Neuronal stem cell (in vitro differentiated cells): ENCODE measurements at regions not wholly inside any gene's neighbourhood (a gene's known extent, or its start where the extent isn't known, plus 50 kb on each side); places are given as distances from the start of the nearest gene placed in this dataset.
A peak's percentile ranks its signal among the peaks of the same experiment; 100 is the strongest.

Experiments
- DNase-seq: peaks from one replicate; pipeline ENCODE4 v3.0.0-alpha.2; 2013; ENCODE audit warnings: low spot score
- H2AFZ ChIP-seq: one replicate; pipeline ENCODE4 v1.6.1; 2013; ENCODE audit warnings: mild to moderate bottlenecking, low read length, inconsistent platforms
- H2AK5ac ChIP-seq: 2 replicates; pipeline ENCODE4 v1.6.1; 2013; ENCODE audit warnings: low read depth, mild to moderate bottlenecking, inconsistent platforms, low read length, moderate library complexity, mixed read lengths
- H2BK120ac ChIP-seq: 2 replicates; pipeline ENCODE4 v1.6.1; 2013; ENCODE audit warnings: low read depth, mild to moderate bottlenecking, inconsistent platforms, low read length, moderate library complexity, mixed read lengths
- H2BK12ac ChIP-seq: one replicate; pipeline ENCODE4 v1.6.1; 2013; ENCODE audit warnings: low read length, inconsistent platforms
- H2BK15ac ChIP-seq: 2 replicates; pipeline ENCODE4 v1.6.1; 2013; ENCODE audit warnings: mild to moderate bottlenecking, low read length, inconsistent platforms, mixed read lengths
- H2BK5ac ChIP-seq: one replicate; pipeline ENCODE4 v1.6.1; 2013; ENCODE audit warnings: inconsistent platforms, mild to moderate bottlenecking, low read length, moderate library complexity
- H3K14ac ChIP-seq: one replicate; pipeline ENCODE4 v1.6.1; 2013; ENCODE audit warnings: low read length, inconsistent platforms
- H3K18ac ChIP-seq: 2 replicates; pipeline ENCODE4 v1.6.1; 2013; ENCODE audit warnings: low read length, inconsistent platforms
- H3K23ac ChIP-seq: 2 replicates; pipeline ENCODE4 v1.6.1; 2013; ENCODE audit warnings: low read depth, mild to moderate bottlenecking, mixed read lengths, low read length, inconsistent platforms; ENCODE audit not compliant: poor library complexity
- H3K27ac ChIP-seq: replicated peaks from 3 replicates; pipeline ENCODE4 v1.5.1; 2013; ENCODE audit warnings: low read length, inconsistent platforms
- H3K27me3 ChIP-seq, 3 experiments: 2 replicates each; pipeline ENCODE4 v1.6.1; 2013; ENCODE audit warnings: low read length in 3 of 3, mild to moderate bottlenecking in 2 of 3, inconsistent platforms in 1 of 3, low read depth in 1 of 3, mixed read lengths in 1 of 3, moderate library complexity in 1 of 3; ENCODE audit not compliant: control insufficient read depth in 3 of 3, insufficient read depth in 3 of 3
- H3K36me3 ChIP-seq, 2 donors: replicated peaks in 1 of 2; 2 replicates each; pipeline ENCODE4 v1.6.1; 2013; ENCODE audit warnings: low read length in 2 of 2; ENCODE audit not compliant: control insufficient read depth in 2 of 2, insufficient read depth in 2 of 2
- H3K4ac ChIP-seq: 2 replicates; pipeline ENCODE4 v1.6.1; 2013; ENCODE audit warnings: inconsistent platforms, mild to moderate bottlenecking, low read length, moderate library complexity
- H3K4me1 ChIP-seq, 2 donors: 1 replicate in 1 of 2; 2 replicates in 1 of 2; pipeline ENCODE4 v1.6.1; 2013; ENCODE audit warnings: low read length in 2 of 2, low read depth in 1 of 2; ENCODE audit not compliant: control insufficient read depth in 2 of 2, insufficient read depth in 1 of 2
- H3K4me2 ChIP-seq: one replicate; pipeline ENCODE4 v1.6.1; 2013; ENCODE audit warnings: mild to moderate bottlenecking, low read length, inconsistent platforms; ENCODE audit not compliant: insufficient read depth, poor library complexity, severe bottlenecking
- H3K4me3 ChIP-seq, 2 donors: 2 replicates each; pipeline ENCODE4 v1.5.1; 2013; ENCODE audit warnings: low read length in 2 of 2, mild to moderate bottlenecking in 2 of 2, inconsistent platforms in 1 of 2, moderate library complexity in 1 of 2
- H3K79me1 ChIP-seq: one replicate; pipeline ENCODE4 v1.6.1; 2013; ENCODE audit warnings: low read depth, mild to moderate bottlenecking, inconsistent platforms, low read length, moderate library complexity
- H3K9ac ChIP-seq: one replicate; pipeline ENCODE4 v1.6.1; 2013; ENCODE audit warnings: mild to moderate bottlenecking, low read depth, low read length, inconsistent platforms; ENCODE audit not compliant: poor library complexity
- H3K9me3 ChIP-seq, 2 donors: replicated peaks in 1 of 2; 2 replicates each; pipeline versions ENCODE3 to v1.6.1; 2013; ENCODE audit warnings: low read length in 2 of 2, mild to moderate bottlenecking in 2 of 2, inconsistent platforms in 1 of 2, low read depth in 1 of 2, mixed read lengths in 1 of 2, moderate library complexity in 1 of 2; ENCODE audit not compliant: control insufficient read depth in 2 of 2, insufficient read depth in 1 of 2
- H4K8ac ChIP-seq: one replicate; pipeline ENCODE4 v1.6.1; 2013; ENCODE audit warnings: low read depth, mild to moderate bottlenecking, inconsistent platforms, low read length, moderate library complexity
- H4K91ac ChIP-seq: one replicate; pipeline ENCODE4 v1.6.1; 2013; ENCODE audit warnings: low read length, low read depth, mild to moderate bottlenecking, inconsistent platforms; ENCODE audit not compliant: poor library complexity
- WGBS, 2 donors: extraction: QIAGEN DNeasy Blood & Tissue Kit; methylation state at CpG; one replicate each; pipeline ENCODE4 v1.1.7; 2013; ENCODE audit warnings: missing lambda C conversion rate in 2 of 2, mixed read lengths in 1 of 2; ENCODE audit not compliant: insufficient read length in 2 of 2, insufficient replicate concordance in 1 of 2; ENCODE audit errors: extremely low coverage in 2 of 2; 5-methylcytosine and 5-hydroxymethylcytosine counted together

DNA sequence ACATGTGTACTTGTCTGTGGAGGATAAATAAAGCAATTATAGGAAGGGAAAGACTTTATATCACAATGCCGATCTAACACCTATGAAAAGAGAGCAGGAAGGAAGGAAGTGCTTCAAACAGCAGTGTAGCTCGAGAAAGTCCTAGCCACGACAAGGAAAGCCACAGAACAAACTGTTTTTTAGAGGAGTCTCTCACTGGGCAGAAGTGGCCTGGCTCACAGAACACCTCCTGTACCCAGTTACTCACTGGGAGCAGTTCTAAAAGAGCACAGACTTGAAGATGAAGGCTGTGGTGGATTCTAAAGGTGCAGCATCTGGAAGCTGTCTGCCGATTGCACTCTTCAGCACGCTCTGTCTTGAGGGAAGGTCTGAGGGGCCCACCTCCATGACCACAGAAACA lies 248.8 kb upstream of the ATP11B start:
- Histone ChIP-seq H4K91ac (no peak overlapping the region), H3K23ac (no peak overlapping the region), H2BK12ac (no peak overlapping the region), H3K4ac (no peak overlapping the region), H3K4me1 (no peaks in the 10 kb centered on the region), H3K36me3 (no peaks in the 10 kb centered on the region), H3K9ac (no peak overlapping the region), H3K14ac (no peak overlapping the region), H3K27me3 (no peaks in the 10 kb centered on the region), H2BK15ac (no peak overlapping the region), H2AK5ac (no peak overlapping the region), H2BK5ac (no peak overlapping the region), H3K79me1 (no peaks in the 10 kb centered on the region), H3K4me3 (no peak overlapping the region), H3K4me2 (no peak overlapping the region), H4K8ac (no peak overlapping the region), H3K9me3 (no peaks in the 10 kb centered on the region), H2BK120ac (no peak overlapping the region), H3K27ac (no peak overlapping the region), H2AFZ (no peak overlapping the region), H3K18ac (no peak overlapping the region)
- no peak for DNase-seq
- WGBS, 2 donors = no CpG with 5 or more reads among the region's 5 CpGs

DNA sequence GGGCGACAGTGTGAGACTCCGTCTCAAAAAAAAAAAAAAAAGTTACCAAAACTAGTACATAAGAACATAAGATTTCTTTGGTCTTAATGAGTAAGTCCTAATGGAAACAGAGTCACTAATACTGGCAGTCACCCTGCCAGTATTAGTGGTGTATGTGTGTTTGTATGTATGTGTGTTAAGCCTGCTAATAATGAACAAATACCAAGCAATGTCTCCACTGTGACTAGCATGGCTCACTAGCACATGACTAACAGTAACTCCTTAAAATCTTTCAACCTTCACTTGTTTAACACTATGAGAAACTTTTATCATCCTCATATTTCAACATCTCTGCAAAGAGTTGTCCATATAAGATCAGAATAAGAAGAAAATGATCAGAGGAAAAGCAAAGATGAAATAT lies 231.0 kb upstream of the ATP11B start:
- H3K18ac ChIP-seq = no peak overlapping the region
- no peak overlapping the region for H3K4ac ChIP-seq
- peaks cover 8 to 19% of the 10 kb centered on the region in 2 donors for H3K4me1 ChIP-seq
- no peak overlapping the region for H4K8ac ChIP-seq
- H4K91ac ChIP-seq = no peak overlapping the region
- no peak overlapping the region for H3K14ac ChIP-seq
- H2BK12ac ChIP-seq = no peak overlapping the region
- no peaks in the 10 kb centered on the region for H3K27me3 ChIP-seq
- H3K36me3 ChIP-seq = no peaks in the 10 kb centered on the region
- no peak overlapping the region for H2AFZ ChIP-seq
- H3K9me3 ChIP-seq = peaks cover 6 to 21% of the 10 kb centered on the region in 2 donors
- no peaks in the 10 kb centered on the region for H3K79me1 ChIP-seq
- no peak overlapping the region for H2AK5ac ChIP-seq
- no peak overlapping the region for H3K4me2 ChIP-seq
- no peak overlapping the region for H3K27ac ChIP-seq
- H3K9ac ChIP-seq = no peak overlapping the region
- H2BK5ac ChIP-seq = no peak overlapping the region
- WGBS, 2 donors = no CpG with 5 or more reads among the region's 2 CpGs
- H3K4me3 ChIP-seq = no peak overlapping the region
- no peak overlapping the region for H2BK120ac ChIP-seq
- no peak for DNase-seq
- no peak overlapping the region for H3K23ac ChIP-seq
- no peak overlapping the region for H2BK15ac ChIP-seq

DNA sequence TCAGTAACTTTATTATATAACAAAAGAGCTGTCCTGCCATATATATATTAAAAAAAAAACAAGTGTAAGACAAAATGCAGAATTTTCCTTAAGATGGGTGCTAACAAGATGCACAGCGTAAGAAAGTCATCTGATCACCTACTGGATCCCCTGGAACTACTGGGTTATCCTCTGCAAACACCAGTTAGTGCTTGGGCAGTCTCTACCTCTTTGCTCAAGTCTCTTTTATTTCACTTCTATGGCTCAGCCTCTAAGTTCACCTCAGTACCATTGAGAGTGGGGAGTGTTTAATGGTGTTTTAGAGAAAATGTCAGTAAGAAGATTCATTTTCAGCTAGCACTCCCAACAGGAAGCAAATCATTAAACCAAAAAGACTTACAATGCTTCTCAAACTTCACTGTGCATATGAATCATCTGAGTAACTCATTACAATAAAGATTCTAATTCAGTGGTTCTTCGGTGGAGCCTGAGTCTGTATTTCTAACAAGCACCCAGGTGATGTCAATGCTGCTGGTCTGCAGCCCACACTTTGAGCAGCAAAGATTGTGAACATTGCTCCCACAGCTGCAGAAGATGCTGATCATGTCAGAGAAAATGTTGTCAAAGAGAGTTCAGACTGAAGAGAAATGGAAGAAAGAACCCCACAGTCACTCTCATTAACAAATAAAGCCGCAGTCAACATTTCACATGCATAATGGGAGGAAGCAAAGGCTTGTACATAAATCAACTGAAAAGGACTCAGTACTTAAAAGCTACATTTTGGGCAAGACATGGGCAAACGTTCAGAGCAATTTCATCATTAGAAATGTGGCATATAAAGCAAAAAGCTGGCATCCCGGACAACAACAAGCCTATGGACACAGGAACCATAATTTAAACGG lies 227.1 kb upstream of the ATP11B start:
- no peak for DNase-seq
- Histone ChIP-seq H3K4me1 (peaks cover 13 to 36% of the 10 kb centered on the region in 2 donors), H3K4me2 (no peak overlapping the region), H3K4ac (no peak overlapping the region), H3K14ac (no peak overlapping the region), H2AFZ (peak overlapping the region; percentile 51), H2BK12ac (no peak overlapping the region), H3K23ac (no peak overlapping the region), H4K91ac (no peak overlapping the region), H3K79me1 (no peaks in the 10 kb centered on the region), H4K8ac (no peak overlapping the region), H3K4me3 (no peak overlapping the region), H2BK5ac (no peak overlapping the region), H3K18ac (no peak overlapping the region), H2AK5ac (no peak overlapping the region), H3K27me3 (no peaks in the 10 kb centered on the region), H2BK120ac (no peak overlapping the region), H3K9ac (no peak overlapping the region), H3K9me3 (no peaks in the 10 kb centered on the region), H2BK15ac (no peak overlapping the region), H3K27ac (no peak overlapping the region), H3K36me3 (no peaks in the 10 kb centered on the region)
- WGBS, 2 donors = no CpG with 5 or more reads among the region's 6 CpGs

DNA sequence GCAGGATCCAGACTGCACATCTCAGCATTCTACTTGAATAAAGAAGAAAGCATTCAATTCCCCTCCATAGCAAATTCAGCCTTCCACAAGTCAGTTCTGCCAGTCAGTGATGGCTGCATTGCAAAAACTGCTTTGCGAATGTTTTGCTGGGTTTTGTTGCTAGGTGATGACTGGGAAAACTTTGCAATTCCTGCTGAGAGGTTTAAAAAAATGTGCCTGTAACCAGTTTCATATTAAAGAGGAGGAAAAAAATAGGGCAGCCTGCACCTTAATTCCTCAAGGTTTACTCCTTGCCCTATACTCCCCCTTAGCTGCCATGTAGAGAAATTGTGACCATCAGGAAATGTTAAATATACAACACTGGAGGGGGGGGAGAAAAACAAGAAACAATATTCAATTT lies 225.6 kb upstream of the ATP11B start:
- H3K18ac ChIP-seq = no peak overlapping the region
- no CpG with 5 or more reads among the region's 1 CpG for WGBS, 2 donors
- no peak overlapping the region for H3K4me3 ChIP-seq
- H4K8ac ChIP-seq = no peak overlapping the region
- H3K4me1 ChIP-seq = peaks cover 13 to 36% of the 10 kb centered on the region in 2 donors
- no peak overlapping the region for H4K91ac ChIP-seq
- H2BK15ac ChIP-seq = no peak overlapping the region
- peak overlapping the region; percentile 58 for H2AFZ ChIP-seq
- H3K4ac ChIP-seq = no peak overlapping the region
- H2BK12ac ChIP-seq = no peak overlapping the region
- H3K79me1 ChIP-seq = no peaks in the 10 kb centered on the region
- no peak overlapping the region for H2BK5ac ChIP-seq
- H3K9me3 ChIP-seq = no peaks in the 10 kb centered on the region
- no peak overlapping the region for H2AK5ac ChIP-seq
- peak overlapping the region; percentile 29 for H3K27ac ChIP-seq
- no peak overlapping the region for H3K14ac ChIP-seq
- no peaks in the 10 kb centered on the region for H3K27me3 ChIP-seq
- H3K23ac ChIP-seq = no peak overlapping the region
- no peaks in the 10 kb centered on the region for H3K36me3 ChIP-seq
- H3K9ac ChIP-seq = no peak overlapping the region
- DNase-seq = peak; percentile 24
- H3K4me2 ChIP-seq = no peak overlapping the region
- H2BK120ac ChIP-seq = no peak overlapping the region
